ENCODE measurements at regions not wholly inside any gene's neighbourhood (a gene's known extent, or its start where the extent isn't known, plus 50 kb on each side); places are given as distances from the start of the nearest gene placed in this dataset.

DNA sequence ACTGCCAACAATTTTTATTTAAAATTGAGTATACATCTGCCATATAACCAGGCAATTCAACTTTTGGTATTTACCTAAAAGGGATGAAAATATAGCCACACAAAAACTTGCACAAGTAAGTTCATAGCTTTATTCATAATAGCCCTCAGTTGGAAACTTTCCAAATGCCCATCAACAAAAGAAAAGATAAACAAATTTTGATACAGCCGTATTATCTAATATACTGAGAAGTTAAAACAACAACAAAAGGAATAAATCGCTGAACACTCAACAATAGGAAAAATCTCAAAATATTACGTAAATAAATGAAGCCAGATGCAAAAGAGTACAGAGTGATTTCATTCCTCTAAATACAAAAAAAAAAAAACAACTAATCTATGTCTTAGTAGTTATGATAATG lies 399.2 kb upstream of the SEMA3D start:
- DNase-seq (ENCODE audit: low read depth in 2 of 2) = no peak

DNA sequence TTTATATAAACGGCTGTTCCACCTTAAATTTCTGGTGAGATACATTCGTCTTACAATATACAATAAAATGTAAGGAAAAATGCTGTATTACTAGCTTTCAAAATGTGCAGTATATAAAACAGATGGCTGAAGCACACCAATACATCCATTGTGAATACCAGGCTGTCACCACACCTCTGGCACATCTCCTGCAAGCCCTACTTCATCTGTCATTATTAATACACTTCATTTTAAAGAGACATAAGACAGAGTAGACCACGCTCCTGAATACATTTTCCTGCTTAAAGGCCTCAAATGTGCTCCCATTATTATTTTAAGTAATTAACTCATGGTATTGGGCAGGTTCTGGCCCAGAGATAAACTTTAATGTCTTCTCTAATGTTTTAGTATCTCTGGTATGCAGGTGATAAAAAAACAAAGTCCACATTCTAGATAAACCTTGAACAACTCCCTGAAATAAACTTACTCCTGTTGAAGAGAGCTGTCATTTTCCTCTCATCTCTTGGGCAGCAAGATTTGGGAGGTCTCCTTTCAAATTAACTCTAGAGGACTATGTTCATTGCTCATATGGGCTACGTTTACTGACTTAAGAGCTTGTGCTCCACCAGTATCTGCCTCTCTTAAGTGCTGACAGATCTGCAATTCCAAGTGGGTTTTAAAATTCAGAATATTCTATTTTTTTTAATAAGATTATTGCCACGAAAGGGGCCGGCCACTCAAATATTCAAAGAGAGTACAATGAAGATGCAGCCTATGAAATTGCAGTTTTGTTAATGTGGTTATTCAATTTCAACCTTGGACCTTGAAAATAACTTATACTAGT lies 396.5 kb upstream of the SEMA3D start:
- no peak for DNase-seq (ENCODE audit: low read depth in 2 of 2)

- no peak for DNase-seq (ENCODE audit: low read depth in 2 of 2)
Measured at GRCh38 chr7:85573844-85574243, 387.0 kb upstream of the SEMA3D start.

DNA sequence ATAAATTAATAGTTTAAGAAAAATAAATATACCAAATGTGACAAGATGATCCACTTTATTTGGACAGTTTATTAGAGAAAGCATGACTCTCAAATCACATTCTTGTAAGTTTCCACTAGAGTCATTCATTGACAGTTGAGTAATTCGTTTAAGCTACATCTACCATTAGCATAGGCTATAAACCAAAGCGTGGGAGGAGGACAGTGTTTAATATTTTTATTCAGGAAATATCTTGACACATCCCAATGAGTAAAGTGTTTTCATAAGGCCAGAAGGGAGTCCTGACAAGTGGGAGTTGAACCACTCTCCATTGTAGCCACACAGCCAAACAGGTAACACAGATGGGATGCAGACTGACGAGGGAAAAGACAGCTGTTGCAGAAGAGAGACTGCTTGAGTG lies 386.5 kb upstream of the SEMA3D start:
- DNase-seq (ENCODE audit: low read depth in 2 of 2) = no peak

GRCh38 chr7:85570898-85571297 lies 384.0 kb upstream of the SEMA3D start:
- DNase-seq (ENCODE audit: low read depth in 2 of 2) = no peak

GRCh38 chr7:85567983-85568382 lies 381.1 kb upstream of the SEMA3D start:
- DNase-seq (ENCODE audit: low read depth in 2 of 2) = no peak

DNA sequence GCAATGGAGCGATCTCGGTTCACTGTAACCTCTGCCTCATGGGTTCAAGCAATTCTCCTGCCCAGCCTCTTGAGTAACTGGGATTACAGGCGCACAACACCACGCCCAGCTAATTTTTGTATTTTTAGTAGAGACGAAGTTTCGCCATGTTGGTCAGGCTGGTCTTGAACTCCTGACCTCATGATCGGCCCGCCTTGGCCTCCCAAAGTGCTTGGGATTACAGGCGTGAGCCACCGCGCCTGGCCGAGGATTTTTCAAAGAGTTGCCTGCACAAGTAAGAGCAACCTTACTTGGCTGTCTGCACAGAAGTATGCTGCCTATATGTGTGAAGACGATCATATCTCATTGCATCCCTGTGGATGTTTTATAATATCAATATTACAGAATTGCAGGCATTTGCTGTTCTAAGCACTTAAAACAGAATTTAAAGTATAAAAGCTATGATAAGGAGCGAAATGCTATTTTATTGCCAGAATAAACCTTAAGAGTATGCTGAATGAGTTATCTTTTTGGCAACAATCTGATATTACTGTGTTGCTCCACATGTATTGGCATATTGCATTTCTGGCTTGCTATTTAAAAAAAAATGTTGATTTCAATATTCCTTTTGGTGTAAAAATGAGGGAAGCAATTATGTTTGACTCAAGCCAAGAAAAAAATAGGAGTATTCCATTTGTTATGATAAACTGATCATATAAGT lies 379.4 kb upstream of the SEMA3D start:
- DNase-seq (ENCODE audit: low read depth in 2 of 2) = no peak

GRCh38 chr7:85565276-85565675 lies 378.4 kb upstream of the SEMA3D start:
- no peak for DNase-seq (ENCODE audit: low read depth in 2 of 2)

DNA sequence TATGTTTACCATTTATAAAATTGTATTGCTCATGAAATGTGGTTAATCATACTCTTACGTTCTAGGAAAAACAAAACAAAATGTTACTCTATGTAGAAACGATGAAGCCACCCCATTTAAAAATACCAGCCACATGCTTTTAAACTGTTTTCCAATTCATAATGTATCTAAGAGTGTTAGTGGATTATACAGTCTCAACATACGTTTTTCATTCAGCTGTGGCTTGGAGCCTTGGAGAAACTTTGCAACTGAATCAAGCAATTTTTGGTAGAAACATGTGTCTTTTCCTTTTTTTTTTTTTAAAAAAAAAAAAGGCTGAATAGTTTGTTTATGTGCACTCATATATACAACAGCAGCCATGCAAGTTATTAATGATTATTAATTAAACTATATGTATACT lies 378.0 kb upstream of the SEMA3D start:
- DNase-seq (ENCODE audit: low read depth in 2 of 2) = no peak

DNA sequence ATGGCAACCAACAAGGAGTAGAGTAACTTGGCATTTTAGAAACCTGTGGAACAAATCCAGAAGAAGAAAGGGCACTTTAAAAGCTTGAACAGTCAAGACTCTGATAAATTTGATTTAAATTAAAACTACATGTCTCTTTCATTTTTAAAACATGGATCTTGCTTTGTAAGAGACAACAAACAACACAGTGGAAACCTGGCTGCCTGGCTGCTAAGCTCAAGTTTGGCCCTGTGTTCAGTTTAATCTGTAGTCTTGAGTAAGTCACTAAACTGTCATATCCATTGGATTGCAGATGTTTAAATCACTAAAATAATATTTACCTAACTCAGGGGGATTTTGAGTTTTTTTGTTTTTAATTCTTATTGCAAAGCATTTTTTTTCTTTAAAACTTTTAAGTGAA lies 374.9 kb upstream of the SEMA3D start:
- DNase-seq (ENCODE audit: low read depth in 2 of 2) = no peak

DNA sequence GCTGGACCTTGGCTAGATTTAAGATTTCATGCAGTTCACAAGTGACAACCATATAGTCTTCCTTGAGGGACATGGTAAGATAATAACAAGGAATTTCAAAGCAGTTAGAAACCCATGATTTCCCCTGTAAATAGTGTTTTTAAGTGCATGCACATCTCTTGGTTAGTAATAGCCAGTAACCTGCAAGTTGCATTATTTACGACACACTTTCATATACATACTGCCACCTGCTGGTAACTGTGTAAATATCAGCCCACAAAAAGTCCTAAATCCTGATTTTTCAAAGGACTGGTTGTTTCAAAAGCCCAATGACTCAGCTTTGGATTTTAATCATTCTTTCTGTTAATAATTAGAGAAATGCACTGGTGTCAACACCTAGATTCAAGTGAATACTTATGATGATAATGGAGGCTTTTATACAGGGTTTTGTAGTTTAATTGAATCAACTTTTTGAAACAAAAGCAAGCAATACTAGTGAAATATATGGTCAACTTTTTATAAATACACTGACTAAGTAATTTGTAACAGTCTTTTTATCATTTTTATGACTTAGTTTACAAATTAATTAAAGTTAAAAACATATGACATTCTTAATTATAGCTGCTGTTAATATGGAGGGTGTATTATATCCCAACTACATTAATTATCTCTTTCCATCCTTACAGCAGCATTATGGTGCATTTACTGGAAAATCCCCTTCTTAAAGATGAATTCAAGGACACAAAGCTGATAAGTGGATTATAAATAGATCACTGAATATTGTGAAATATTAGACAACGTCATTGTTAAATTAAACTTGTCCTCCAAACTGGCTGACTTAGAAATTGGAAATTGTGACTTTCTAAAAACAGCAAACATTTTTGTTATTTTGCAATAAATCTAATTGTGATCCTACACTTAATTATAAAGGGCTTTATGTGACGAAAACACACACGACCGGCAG lies 367.7 kb upstream of the SEMA3D start:
- no peak for DNase-seq (ENCODE audit: low read depth in 2 of 2)

DNA sequence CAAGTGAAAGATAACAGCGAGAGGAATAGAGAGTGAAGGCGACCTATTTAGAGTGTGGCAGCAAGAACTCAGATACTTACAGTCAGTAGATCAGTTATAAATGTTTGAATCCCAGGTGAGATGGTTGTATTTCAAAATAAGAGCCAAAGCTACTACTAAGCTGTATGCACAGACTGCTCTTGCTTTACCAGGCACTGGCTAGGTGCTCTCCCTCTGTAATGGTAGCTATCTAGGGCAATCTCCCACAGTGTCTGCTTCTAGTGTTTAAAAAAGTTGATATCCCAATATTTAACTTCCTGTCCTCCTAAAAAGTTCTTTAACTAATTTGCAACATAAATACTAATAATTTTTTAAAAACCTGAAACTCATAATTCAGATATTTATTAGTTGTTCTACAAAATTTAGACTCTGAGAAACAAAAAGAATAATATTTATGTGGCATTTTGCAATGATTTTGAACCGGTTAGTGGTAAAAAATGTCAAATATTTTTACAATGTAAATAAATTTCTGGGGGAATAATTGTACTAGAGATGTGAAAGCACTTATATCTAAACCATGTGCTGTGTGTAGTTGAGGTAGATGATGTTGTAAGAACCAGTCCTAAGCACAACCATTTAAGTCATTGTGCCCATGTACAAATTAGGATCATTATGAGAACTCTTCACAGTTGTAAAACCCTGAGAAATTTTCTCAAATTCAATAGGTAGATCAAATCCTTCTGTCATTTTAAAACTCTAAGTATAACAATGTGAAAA lies 349.3 kb upstream of the SEMA3D start:
- no peak for DNase-seq (ENCODE audit: low read depth in 2 of 2)

DNA sequence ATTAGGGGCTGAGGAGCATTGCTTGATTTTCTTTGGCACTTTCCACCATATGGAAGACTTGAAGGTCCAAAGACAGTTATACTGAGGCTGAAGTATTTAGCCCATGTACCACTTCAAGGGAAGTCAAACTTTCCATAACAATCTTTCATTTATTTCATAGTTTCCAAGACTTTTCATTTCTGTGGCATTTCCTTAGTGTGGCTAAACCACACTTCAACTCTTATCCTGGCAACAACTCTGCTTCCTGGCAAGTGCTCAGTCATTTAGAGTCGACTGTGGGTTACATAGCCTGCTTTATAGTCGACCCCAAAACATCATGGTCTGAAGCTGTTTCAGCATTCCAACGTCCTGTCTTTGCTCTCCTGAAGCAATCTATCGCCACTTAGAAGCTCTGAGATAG lies 343.0 kb upstream of the SEMA3D start:
- DNase-seq (ENCODE audit: low read depth in 2 of 2) = no peak

DNA sequence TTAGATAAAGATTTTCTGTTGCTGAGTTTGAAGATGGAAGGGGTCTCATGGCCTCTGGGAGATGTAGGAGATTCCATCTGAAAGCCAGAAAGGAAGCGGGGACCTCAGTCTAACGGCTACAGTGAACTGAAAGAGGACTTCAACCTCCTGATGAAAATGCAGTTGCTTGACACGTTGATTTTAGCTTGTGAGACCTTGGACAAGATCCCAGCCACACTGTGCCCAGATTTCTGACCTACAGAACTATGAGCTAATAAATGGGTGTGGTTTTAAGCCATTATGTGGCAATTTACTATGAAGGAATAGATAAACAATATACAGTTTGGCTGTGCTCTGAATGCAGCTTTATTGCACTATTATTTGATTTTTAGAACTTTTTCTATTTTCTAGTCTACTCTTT lies 342.3 kb upstream of the SEMA3D start:
- DNase-seq (ENCODE audit: low read depth in 2 of 2) = no peak

DNA sequence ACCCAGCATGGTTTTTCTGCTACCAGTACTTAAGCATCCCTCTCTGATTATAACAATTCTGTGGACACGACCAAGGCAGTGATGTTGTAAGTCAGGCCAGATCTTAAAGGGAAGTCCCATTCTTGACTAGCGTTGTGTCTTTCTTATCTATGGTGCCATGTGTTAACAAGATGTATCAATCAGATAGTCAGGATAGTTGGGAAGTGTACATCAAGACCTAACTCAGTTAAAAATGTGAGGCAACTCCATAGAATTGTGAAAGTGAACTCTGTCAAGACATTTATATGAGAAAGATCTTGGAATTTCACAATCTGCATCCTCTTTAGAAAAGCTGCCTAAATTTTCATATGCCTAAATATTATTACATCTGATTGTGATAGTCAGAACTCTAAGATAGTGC lies 341.7 kb upstream of the SEMA3D start:
- DNase-seq (ENCODE audit: low read depth in 2 of 2) = no peak

GRCh38 chr7:85525676-85526075 lies 338.8 kb upstream of the SEMA3D start:
- DNase-seq (ENCODE audit: low read depth in 2 of 2) = no peak

DNA sequence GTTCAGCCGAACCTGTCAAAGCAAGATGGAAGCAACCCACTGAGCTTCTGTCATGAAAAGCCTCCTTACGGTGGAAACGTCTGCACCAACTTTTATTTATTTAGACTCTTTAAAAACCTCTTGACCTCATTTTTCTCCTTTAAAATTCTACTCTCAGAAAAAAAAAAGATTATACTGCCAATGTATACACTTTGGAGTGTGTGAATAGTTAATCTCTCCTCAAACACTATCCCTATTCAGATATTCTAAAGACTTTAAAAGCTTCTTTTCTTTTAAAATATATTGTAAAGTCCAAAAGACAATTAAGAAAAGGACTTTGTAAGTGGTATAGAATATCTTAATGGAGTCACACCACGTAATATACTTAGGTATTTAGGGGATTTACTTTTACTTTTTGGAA lies 335.2 kb upstream of the SEMA3D start:
- no peak for DNase-seq (ENCODE audit: low read depth in 2 of 2)

DNA sequence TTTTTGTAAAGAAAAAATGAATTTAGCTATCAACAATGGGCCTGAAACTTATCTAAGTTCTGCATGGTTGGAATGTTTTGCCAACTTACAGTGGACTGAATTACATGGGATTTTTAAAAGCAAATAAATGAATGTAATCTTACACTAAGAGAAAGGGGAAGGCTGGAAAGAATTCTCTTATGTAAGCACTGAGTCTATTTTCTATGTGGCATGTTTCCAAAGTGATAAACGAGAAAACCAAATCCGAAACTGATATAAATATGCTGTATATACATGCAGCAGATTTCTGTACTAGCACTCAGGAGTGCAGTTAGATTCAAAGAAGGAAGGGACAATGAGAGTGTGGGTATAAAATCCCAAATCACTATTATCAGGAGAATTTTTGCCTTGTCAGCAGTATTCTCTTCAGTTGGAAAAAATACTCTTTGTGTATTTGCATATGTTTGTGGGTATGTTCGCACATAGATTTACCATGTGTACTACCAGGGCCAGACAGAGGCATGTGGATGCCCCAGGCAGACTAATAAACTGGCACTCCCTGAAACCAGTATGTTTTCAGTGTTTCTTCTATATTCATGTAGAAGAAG lies 334.3 kb upstream of the SEMA3D start:
- DNase-seq (ENCODE audit: low read depth in 2 of 2) = no peak

GRCh38 chr7:85520175-85520574 lies 333.3 kb upstream of the SEMA3D start:
- DNase-seq (ENCODE audit: low read depth in 2 of 2) = no peak

DNA sequence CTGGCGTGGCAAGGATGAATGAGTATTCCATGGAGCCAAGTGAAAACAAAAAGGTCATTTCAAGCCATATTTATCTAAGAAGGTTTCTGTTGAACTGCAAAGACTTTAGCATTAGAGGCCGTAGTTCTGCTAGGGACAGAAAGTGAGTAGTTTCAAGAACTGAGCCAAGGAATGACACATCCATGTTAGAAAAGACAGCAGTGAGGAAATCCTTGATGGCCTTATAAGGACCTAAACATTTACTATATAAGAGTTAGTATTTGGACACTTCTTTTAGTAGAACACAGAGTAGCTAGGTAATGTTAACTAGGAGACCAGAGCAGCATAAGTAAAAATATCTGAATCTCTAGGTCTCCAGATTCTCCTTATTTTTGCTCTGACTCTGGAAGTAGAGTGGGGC lies 329.8 kb upstream of the SEMA3D start:
- DNase-seq (ENCODE audit: low read depth in 2 of 2) = no peak

DNA sequence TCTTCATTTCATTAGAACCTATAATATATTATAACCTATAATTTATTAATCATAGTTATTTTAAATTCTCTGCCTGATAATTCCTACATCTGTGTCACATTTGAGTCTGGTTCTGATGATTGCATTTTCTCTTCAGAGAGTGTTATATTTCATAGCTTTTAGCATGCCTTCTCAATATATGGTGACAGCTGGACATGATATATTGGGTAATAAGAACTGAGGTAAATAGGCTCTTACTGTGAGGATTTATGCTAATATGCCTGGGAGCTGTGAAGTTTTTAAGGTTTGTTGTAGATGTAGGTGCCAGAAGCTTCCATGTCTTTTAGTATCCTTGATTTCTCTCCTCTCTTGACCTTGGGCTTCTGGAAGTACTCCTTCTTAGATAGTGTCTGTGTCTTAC lies 325.9 kb upstream of the SEMA3D start:
- DNase-seq (ENCODE audit: low read depth in 2 of 2) = no peak

Data from stimulated activated CD8-positive, alpha-beta memory T cell treated with anti-CD3 and anti-CD28 coated beads, Interleukin-2, amount 100 ng/mL, for 48 hours (primary cell).